GM18498 (cell line): ENCODE measurements at regions not wholly inside any gene's neighbourhood (a gene's known extent, or its start where the extent isn't known, plus 50 kb on each side); places are given as distances from the start of the nearest gene placed in this dataset.
A peak's percentile ranks its signal among the peaks of the same experiment; 100 is the strongest.

ENCODE experiments used
- ATAC-seq: cut with Tn5 transposase; IDR thresholded peaks from one replicate; pipeline ENCODE4 v1.9.1; 2021; ENCODE audit warnings: mild to moderate bottlenecking, moderate library complexity; ENCODE audit not compliant: unreplicated experiment

DNA sequence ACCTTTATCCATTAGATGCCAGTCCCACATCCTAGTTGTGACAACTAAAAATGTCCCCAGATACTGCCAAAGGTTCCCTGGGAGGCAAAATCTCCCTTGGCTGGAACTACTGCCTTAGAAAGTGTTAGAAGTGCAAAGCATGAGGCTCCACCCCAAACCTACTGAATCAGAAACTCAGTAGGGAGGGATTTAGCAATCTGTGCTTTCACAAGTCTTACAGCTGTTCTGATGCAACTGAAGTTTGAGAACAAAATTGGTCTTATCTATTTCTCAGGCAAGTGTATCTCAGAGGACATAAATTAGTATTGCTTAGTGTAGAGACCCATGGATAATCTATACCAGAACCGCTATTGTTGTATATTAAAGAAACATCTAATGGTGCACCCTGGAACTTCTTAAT lies 70.2 kb downstream of the CLDN1 start:
- no peak for ATAC-seq

DNA sequence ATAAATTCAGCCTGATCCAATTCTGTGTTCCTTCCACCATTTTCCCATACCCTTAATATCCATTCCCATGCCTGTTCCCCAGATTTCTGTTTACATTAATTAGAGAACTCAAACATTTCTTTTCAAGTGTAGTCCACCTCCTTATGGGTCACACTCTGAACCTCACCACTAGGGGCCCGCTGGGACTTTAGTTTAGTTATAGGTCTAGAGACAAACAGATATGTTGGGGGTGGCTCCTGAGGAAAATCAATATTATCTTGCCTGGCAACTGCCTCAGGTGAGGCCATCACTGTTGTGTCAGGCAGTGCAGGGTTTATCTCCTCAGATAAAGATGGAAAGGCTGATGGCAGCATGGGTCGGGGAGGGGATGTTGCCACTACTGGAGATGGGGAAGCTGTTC lies 72.8 kb downstream of the CLDN1 start:
- ATAC-seq, result no peak

GRCh38 chr3:190242147-190242546 lies 80.1 kb downstream of the CLDN1 start:
- ATAC-seq, result no peak

GRCh38 chr3:190239325-190239724 lies 82.9 kb downstream of the CLDN1 start:
- ATAC-seq, result no peak

GRCh38 chr3:190238871-190239270 lies 83.4 kb downstream of the CLDN1 start:
- ATAC-seq, result no peak

- no peak for ATAC-seq
Observed at GRCh38 chr3:190234621-190235020, 87.6 kb downstream of the CLDN1 start.

DNA sequence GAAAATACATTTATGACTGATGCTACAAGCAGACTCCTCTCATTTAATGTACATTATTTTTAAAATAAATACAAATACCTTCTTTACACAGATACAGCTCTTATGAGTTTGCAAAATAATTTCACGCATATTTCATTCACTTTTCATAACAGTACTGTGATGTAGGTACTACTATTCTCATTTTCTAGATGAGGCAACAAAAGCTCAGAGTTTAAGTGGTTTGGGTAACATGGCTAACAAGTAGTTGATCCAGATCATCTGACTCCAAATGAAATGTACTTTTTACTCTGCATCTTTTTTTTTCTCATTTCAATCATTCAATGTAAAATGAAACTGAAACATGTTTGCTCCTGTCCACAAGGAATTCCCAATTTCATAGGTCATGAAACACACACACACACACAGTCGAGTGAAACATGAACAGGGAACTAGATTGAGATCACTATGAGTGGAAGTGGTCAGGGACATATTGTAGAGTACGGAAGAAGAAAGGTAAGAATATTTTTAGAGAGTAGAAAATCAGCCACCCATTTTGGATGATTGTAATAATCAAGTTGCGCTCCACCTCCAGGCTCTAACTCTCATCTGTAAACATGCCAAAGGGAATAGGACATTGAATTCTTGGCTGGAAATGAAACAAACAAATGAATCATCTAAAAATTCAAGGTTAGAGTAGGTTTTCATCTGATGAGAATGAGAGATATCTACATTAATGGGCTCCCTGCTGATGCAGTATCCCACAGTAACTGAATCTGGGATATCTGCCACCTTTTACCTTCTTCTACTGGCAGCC lies 92.4 kb downstream of the CLDN1 start:
- no peak for ATAC-seq

DNA sequence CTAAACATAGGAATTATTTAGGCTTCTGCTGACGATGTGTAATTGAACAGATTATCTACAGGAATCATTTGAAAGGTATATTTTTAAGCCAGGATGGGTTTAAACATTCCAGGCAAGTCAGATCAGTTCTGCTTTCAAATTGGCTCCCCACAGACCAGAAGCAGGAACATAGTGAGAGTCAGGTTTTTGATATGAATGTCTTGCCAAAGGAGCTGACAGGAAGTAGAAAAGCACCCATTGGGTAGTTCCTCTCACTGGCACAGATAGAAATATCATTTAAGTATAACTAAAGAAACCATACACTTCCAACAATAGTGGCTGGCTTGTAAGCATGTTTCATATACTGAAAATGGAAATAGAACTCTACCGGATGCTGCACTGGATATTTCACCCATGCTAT lies 95.2 kb downstream of the CLDN1 start:
- no peak for ATAC-seq

DNA sequence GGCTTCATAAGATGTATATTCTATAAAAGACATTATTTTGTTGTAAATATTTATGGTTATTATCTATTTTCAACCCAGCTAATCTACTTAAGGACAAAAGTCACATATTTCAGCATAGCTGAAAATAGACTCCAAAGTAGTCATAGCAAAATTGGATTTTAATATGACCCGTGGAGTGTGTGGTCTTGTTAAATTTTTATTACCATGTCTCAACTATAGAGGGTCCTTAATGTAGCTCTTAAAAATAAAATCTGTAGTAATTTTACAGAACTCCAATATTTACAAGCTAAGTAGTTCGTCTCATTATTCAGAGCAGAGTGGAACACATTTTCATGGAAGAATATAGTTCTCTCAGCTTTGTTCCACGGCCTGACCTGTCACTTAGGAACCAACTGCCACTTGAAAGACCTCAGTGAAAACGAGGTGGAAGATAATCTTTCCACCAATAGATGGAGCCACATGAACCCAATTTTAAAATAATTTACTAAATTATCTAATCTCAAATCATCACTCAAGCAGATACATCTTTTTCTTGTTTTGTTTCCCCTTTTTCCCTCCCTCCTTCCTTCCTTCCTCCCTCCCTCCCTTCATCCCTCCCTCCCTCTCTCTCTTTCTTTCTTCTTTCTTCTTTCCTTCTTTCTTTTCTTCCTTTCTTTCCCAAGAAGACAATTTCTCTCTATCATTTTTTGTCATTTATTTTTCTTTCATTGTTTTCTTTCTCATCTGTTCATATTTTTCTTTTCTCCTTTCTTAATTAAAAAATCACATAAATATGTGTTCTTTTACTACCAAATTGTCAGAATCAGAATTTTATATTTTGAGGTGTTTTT lies 97.2 kb downstream of the CLDN1 start:
- no peak for ATAC-seq

DNA sequence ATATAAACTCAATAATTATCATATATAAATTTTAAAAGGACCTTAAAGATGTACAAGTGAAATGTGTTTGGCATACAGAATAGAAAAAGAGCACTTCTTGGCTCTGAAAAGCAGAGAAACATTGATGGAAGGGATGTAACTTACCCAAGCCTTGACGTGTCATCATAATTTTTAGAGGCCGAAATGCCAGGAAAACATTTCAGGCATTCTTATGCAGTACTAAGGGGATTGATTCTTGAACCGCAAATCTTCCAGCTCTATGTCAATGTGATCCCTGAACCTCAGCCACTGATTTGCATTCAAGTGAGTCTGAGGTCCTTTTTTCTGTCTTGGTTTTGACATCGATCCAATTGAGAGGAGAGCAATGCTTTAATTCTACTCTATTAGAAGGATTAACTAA lies 97.8 kb downstream of the CLDN1 start:
- ATAC-seq, result no peak

GRCh38 chr3:190222916-190223315 lies 99.3 kb downstream of the CLDN1 start:
- no peak for ATAC-seq

DNA sequence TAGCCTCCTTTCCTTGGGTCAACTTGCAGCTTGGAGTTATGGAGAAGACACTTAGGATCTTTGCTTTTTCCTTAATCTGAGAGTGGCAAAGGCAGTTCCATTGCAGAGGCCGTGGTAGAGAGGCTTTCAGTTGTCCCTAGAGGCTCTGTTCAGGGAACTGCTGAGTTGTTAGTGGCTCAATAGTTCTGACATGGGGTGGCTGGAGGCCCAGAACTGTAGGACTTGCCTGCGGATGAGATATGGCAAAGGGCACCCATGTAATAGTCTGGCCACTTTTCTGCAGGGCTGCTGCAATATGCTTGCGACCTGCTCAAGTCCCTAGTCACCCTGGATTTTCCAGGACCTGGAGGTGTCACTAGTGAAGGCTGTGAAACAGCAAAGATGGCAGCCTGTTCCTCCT lies 99.9 kb downstream of the CLDN1 start:
- ATAC-seq, result no peak

DNA sequence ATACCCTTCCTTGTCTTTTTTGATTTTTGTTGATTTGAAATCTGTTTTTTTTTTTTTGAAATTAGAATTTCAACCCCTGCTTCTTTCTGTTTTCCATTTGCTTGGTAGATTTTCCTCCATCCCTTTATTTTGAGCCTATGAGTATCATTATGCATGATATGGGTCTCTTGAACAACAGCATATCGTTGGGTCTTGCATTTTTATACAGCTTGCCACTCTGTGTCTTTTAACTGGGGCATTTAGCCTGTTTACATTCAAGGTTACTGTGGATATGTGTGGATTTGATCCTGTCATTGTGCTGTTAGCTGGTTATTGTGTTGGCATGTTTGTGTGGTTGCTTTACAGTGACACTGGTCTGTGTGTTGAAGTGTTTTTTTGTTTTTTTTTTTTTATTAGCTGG lies 99.7 kb upstream of the P3H2 start:
- ATAC-seq, result no peak

GRCh38 chr3:190217081-190217480 lies 96.4 kb upstream of the P3H2 start:
- ATAC-seq, result no peak

DNA sequence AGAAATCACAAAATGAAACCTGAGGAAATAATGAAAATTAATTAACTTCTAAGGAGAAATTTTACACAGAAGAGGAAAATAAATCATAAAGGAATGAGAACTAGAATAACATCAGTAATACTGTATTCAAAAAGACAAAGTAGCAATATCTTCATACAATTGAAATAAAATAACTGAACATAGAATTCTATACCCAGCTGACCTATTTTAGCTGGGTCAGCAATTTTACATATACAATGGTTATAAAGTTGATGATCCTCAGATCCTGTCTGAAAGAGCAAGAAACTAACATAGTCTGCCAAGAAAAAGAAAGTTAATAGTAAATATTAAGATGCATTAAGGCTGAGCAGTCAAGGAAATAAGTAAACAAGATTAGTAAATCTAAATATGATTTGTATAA lies 93.0 kb upstream of the P3H2 start:
- ATAC-seq, result no peak

DNA sequence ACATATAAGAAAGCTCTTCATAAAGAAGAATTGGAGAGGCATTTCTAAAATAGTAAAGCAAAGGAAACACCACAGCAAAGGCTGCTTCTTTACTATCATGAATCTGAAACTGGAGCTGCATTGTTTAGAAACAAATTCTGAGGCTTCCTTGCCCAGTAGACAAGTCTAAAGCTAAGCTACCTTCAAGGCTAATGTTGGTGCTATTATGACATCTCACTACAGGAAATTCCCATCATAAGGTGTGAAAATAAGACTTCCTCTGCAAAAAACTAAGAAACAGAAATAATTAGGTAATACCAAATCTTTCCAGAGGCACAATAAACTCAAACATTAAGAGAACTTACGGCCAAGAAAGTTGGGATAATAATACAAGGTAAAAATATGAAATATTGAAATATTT lies 89.9 kb upstream of the P3H2 start:
- ATAC-seq, result peak; percentile 51

DNA sequence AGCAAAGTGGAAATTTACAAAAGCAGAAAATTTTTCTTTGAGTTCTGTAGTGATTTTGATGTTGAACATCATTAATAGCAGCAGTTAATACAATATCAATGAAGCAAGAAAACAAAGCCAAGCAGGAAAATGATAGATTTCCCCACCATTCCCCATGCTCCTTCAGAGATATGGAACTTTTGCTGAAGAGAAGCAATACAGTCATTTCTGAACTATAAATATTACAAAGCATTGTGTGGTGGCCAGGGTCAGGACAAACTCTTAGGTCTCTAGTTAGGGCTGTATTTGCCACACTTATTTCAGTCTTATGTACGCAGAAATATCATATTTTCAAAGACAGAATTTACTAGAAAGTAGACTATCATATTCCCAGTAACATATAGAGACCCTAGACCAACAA lies 88.8 kb upstream of the P3H2 start:
- no peak for ATAC-seq

- ATAC-seq, result no peak
Observed at GRCh38 chr3:190208196-190208595, 87.5 kb upstream of the P3H2 start.

DNA sequence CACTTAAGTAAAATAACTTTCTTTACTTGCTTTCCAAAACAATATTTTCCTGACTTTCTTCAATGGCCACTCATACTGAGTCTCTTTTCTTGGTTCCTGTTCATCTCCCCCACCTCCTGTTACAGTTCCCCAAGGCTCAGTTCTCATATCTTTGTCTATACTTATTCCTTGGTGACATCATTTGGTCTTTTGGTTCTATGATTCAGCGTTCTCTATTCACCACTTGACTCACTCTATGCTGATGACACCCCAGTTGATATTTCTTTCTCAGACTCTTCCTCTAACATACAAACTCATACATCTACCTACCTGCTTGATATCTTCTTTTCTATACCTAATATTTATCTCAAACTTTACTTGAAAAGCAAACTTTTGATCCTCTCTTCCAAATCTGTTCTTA lies 85.0 kb upstream of the P3H2 start:
- peak; percentile 70 for ATAC-seq

GRCh38 chr3:190204200-190204599 lies 83.5 kb upstream of the P3H2 start:
- ATAC-seq, result no peak

DNA sequence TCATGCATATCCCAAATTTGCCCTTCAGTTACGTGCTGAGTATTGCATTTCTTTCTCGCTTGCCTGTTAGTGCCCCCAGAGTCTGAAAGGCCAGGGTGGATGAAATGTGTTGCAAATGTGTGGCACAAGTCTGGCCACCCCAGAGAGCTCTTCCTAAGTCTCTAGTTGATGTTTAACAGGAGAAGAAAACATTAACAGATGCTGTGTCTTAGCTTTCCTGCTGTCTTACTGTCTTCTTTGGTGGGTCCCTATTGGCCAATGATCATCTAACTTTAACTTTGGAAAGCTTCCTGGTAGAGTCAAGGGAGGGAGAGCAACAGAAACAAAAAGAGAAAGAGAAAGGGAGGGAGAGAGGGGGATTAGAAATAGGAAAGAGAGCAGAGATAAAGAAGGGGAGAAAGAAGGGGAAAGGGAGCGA lies 76.7 kb upstream of the P3H2 start:
- ATAC-seq, result no peak

DNA sequence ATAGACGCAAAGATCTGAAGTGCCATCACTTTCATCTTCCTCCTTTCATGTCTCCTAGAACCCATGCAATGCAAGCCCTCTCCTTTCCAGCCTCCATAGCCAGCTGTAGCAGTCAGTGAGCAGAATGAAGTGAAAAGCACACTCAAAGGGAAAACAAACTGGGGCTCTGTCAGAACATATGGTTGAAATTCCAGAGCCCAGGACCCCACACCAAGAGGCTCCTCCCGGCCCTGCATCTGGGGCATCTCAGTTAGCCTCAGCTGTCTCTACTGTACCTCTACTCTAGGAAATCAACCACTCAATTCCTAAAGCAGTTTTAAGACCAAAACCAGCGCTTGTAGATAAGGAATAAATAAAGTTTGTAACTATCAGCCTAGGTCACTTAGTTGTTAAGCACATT lies 73.8 kb upstream of the P3H2 start:
- no peak for ATAC-seq
